AG08396 (cell line): ENCODE measurements at regions not wholly inside any gene's neighbourhood (a gene's known extent, or its start where the extent isn't known, plus 50 kb on each side); places are given as distances from the start of the nearest gene placed in this dataset.
"Not testable (repeated sequence)": the region's sequence is repeated elsewhere in the genome, so short reads cannot be mapped to it uniquely, and the experiment has no call there.

Source experiments
- DNase-seq: peaks from one replicate; pipeline ENCODE4 v3.0.0; 2012; ENCODE audit warnings: low spot score, mixed read lengths

GRCh38 chr6:118367314-118367713 is 180.8 kb upstream of the PLN start:
- DNase-seq: no peak

- DNase-seq: no peak
Measured at GRCh38 chr6:118370722-118371121, 177.4 kb upstream of the PLN start.

GRCh38 chr6:118371955-118372354 is 176.1 kb upstream of the PLN start:
- DNase-seq: no peak

- DNase-seq: peak; percentile 20
Measured at GRCh38 chr6:118372413-118372812, 175.7 kb upstream of the PLN start.

GRCh38 chr6:118377711-118378414 is 170.2 kb upstream of the PLN start:
- DNase-seq: no peak

- not testable (repeated sequence) for DNase-seq
Measured at GRCh38 chr6:118380620-118381019, 167.5 kb upstream of the PLN start.

GRCh38 chr6:118382126-118382525 is 166.0 kb upstream of the PLN start:
- no peak for DNase-seq

GRCh38 chr6:118383924-118384323 is 164.2 kb upstream of the PLN start:
- no peak for DNase-seq

GRCh38 chr6:118386975-118387374 is 161.1 kb upstream of the PLN start:
- DNase-seq: no peak

- no peak for DNase-seq
Measured at GRCh38 chr6:118387921-118388701, 160.0 kb upstream of the PLN start.

GRCh38 chr6:118391086-118391485 is 157.0 kb upstream of the PLN start:
- DNase-seq: no peak

GRCh38 chr6:118394106-118394505 is 154.0 kb upstream of the PLN start:
- no peak for DNase-seq

- no peak for DNase-seq
Measured at GRCh38 chr6:118396969-118397368, 151.1 kb upstream of the PLN start.

- DNase-seq: no peak
Measured at GRCh38 chr6:118397671-118398465, 150.2 kb upstream of the PLN start.

- no peak for DNase-seq
Measured at GRCh38 chr6:118400098-118400497, 148.0 kb upstream of the PLN start.

GRCh38 chr6:118400582-118400981 is 147.5 kb upstream of the PLN start:
- no peak for DNase-seq

- no peak for DNase-seq
Measured at GRCh38 chr6:118401325-118401975, 146.6 kb upstream of the PLN start.

GRCh38 chr6:118403036-118403435 is 145.1 kb upstream of the PLN start:
- DNase-seq: no peak

GRCh38 chr6:118408863-118409262 is 139.2 kb upstream of the PLN start:
- DNase-seq: no peak

- no peak for DNase-seq
Measured at GRCh38 chr6:118410001-118410400, 138.1 kb upstream of the PLN start.
